ENCODE measurements at regions not wholly inside any gene's neighbourhood (a gene's known extent, or its start where the extent isn't known, plus 50 kb on each side); places are given as distances from the start of the nearest gene placed in this dataset.

DNA sequence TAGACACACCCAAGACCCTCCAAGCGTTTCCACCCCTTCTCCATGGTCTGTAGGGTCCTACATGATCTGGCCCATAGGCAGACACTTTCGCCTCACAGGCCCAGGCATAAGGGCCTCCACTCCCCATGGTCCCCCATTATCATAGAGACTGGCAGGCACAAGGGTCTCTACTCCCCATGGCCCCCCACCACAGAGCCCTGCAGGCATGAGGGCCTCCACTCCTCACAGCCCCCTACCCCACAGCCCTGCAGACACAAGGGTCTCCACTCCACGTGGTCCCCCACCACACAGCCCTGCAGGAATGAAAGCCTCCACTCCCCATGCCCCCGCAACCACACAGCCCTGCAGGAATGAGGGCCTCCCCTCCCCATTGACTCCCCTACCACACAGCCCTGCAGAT, 159.7 kb upstream of the AGAP1 start:
- TF ChIP-seq, protein P1, sequence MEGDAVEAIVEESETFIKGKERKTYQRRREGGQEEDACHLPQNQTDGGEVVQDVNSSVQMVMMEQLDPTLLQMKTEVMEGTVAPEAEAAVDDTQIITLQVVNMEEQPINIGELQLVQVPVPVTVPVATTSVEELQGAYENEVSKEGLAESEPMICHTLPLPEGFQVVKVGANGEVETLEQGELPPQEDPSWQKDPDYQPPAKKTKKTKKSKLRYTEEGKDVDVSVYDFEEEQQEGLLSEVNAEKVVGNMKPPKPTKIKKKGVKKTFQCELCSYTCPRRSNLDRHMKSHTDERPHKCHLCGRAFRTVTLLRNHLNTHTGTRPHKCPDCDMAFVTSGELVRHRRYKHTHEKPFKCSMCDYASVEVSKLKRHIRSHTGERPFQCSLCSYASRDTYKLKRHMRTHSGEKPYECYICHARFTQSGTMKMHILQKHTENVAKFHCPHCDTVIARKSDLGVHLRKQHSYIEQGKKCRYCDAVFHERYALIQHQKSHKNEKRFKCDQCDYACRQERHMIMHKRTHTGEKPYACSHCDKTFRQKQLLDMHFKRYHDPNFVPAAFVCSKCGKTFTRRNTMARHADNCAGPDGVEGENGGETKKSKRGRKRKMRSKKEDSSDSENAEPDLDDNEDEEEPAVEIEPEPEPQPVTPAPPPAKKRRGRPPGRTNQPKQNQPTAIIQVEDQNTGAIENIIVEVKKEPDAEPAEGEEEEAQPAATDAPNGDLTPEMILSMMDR (IDR thresholded peaks at IDR 0.05) = no peak
- no peak for TF ChIP-seq POLR2AphosphoS5 (IDR thresholded peaks at IDR 0.05)

Data from sigmoid colon (tissue), 4 donors.